Thyroid gland (tissue), 4 donors: ENCODE measurements at regions not wholly inside any gene's neighbourhood (a gene's known extent, or its start where the extent isn't known, plus 50 kb on each side); places are given as distances from the start of the nearest gene placed in this dataset.

Experiments
- DNase-seq, 2 donors: peaks; one replicate each; pipeline ENCODE4 v3.0.0-alpha.2; 2019
- H3K27ac ChIP-seq, 3 donors: fragments of 200-600 bp; sonication (generic); 1 replicate in 2 of 3; 2 replicates in 1 of 3; pipeline ENCODE4 v1.5.1; 2016 to 2019; ENCODE audit warnings: mild to moderate bottlenecking in 1 of 3, moderate library complexity in 1 of 3
- H3K27me3 ChIP-seq: fragments of 200-600 bp; sonication (generic); one replicate; pipeline ENCODE4 v1.5.1; 2019
- H3K36me3 ChIP-seq, 2 donors: fragments of 200-600 bp; sonication (generic); one replicate each; pipeline ENCODE4 v1.5.1; 2016 to 2019
- H3K4me1 ChIP-seq, 2 donors: fragments of 200-600 bp; sonication (generic); one replicate each; pipeline ENCODE4 v1.5.1; 2017 to 2019
- H3K4me3 ChIP-seq, 3 donors: fragments of 200-600 bp; sonication (generic); replicated peaks in 1 of 3; 1 replicate in 2 of 3; 2 replicates in 1 of 3; pipeline ENCODE4 v1.5.1; 2016; ENCODE audit warnings: mild to moderate bottlenecking in 1 of 3
- H3K9me3 ChIP-seq: fragments of 200-600 bp; sonication (generic); one replicate; pipeline ENCODE4 v1.5.1; 2017
- CTCF ChIP-seq, 6 experiments: fragments of 200-600 bp in 3 of 6; fragments of 450-650 bp in 3 of 6; sonication (generic) in 3 of 6; IDR thresholded peaks; one replicate each; pipeline ENCODE4 v1.5.1; 2016 to 2019; ENCODE audit warnings: antibody characterized with exemption in 6 of 6, mild to moderate bottlenecking in 2 of 6, inconsistent platforms in 1 of 6, moderate library complexity in 1 of 6
- POLR2A ChIP-seq, 2 donors: fragments of 450-650 bp; IDR thresholded peaks; one replicate each; pipeline ENCODE4 v1.6.1; 2017; ENCODE audit warnings: antibody characterized with exemption in 2 of 2, mild to moderate bottlenecking in 2 of 2, moderate library complexity in 1 of 2
- WGBS, 2 donors: methylation state at CpG; one replicate each; pipeline ENCODE4 v1.1.5; 2017; 5-methylcytosine and 5-hydroxymethylcytosine counted together
- intact Hi-C: fragments of 100-400 bp; cut with DNase I; formaldehyde crosslinking; loops from one replicate; pipeline ENCODE4 v1.15.1; 2023

DNA sequence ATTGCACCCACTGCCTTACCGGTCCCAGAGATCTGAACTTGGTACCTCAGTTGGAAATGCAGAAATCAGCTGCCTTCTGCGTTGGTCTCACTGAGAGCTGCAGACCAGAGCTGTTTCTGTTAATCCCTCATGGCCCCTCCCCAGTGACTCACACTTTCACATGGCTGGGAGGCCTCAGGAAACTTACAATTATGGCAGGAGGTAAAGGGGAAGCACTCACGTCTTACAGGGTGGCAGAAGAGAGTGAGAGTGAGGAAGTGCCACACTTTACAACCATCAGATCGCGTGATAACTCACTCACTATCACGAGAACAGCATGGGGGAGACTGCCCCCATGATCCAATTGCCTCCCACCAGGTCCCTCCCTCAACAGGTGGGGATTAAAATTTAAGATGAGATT lies 648.5 kb downstream of the MTRR start:
- TF ChIP-seq POLR2A (IDR thresholded peaks at IDR 0.05) = no peak
- no peak for TF ChIP-seq CTCF (IDR thresholded peaks at IDR 0.05)
- Histone ChIP-seq H3K9me3 (no peaks in the 10 kb centered on the region), H3K4me1 (no peaks in the 10 kb centered on the region), H3K36me3 (no peaks in the 10 kb centered on the region), H3K4me3 (no peak overlapping the region), H3K27me3 (no peaks in the 10 kb centered on the region), H3K27ac (no peak overlapping the region)
- intact Hi-C loops = no loop called here
- no peak for DNase-seq
- WGBS, 2 donors = 60 to 73% methylated on average over 6 of the region's 6 CpGs

- TF ChIP-seq CTCF (IDR thresholded peaks at IDR 0.05) = no peak
- no peak for TF ChIP-seq POLR2A (IDR thresholded peaks at IDR 0.05)
- WGBS, 2 donors = 74 to 78% methylated on average over 3 of the region's 3 CpGs
- Histone ChIP-seq H3K4me1 (no peaks in the 10 kb centered on the region), H3K9me3 (no peaks in the 10 kb centered on the region), H3K27ac (no peak overlapping the region), H3K4me3 (no peak overlapping the region), H3K36me3 (no peaks in the 10 kb centered on the region), H3K27me3 (no peaks in the 10 kb centered on the region)
- intact Hi-C loops = no loop called here
- DNase-seq = no peak
Observed at GRCh38 chr5:8520917-8521316, 652.0 kb downstream of the MTRR start.

GRCh38 chr5:8521991-8522390 lies 653.0 kb downstream of the MTRR start:
- Histone ChIP-seq H3K9me3 (no peaks in the 10 kb centered on the region), H3K27me3 (no peaks in the 10 kb centered on the region), H3K27ac (no peak overlapping the region), H3K4me1 (no peaks in the 10 kb centered on the region), H3K4me3 (no peak overlapping the region), H3K36me3 (no peaks in the 10 kb centered on the region)
- TF ChIP-seq POLR2A (IDR thresholded peaks at IDR 0.05) = no peak
- no peak for TF ChIP-seq CTCF (IDR thresholded peaks at IDR 0.05)
- intact Hi-C loops = no loop called here
- 77 to 79% methylated on average over 8 of the region's 8 CpGs for WGBS, 2 donors
- no peak for DNase-seq

DNA sequence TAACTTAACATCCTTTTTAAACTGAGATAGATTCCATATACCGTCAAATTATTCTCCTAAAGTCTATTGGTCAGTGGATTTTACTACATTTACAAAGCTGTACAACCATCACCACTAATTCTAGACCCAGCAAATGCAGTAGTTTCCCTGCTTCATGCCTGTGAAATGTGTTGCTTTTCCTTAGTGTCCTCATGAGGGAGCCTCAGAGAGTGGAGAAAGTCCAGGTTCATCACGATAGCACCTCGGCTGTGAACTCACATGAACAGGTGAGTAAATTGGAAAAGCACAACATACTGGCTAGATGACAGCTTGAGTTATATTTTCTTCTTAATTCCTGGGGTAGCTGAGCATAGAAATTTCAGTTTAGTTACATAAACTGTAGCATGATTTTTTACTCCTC lies 653.7 kb downstream of the MTRR start:
- 44 to 54% methylated on average over 3 of the region's 3 CpGs for WGBS, 2 donors
- intact Hi-C loops = no loop called here
- no peak overlapping the region for H3K4me3 ChIP-seq
- TF ChIP-seq CTCF (IDR thresholded peaks at IDR 0.05) = no peak
- TF ChIP-seq POLR2A (IDR thresholded peaks at IDR 0.05) = no peak
- H3K4me1 ChIP-seq = no peaks in the 10 kb centered on the region
- no peaks in the 10 kb centered on the region for H3K36me3 ChIP-seq
- no peak for DNase-seq
- no peaks in the 10 kb centered on the region for H3K27me3 ChIP-seq
- no peaks in the 10 kb centered on the region for H3K9me3 ChIP-seq
- no peak overlapping the region for H3K27ac ChIP-seq

DNA sequence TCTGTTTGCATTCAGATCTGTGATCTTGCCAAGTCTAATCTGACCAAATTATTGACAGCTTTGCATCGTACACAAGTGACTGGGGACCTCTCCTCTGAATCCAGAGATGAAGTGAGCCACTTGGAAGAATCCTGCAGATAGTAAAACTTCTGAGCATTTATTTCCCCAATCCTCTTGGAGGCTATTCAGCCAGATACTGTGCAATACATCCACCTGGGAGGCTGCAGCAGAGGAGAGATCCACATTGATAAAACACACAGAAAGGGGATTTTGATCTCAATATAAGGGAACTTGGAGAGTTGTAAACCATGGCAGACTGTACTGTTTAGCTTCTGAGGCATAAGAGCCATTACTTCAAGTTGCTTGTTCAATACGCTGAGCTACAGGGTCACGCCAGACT lies 654.6 kb downstream of the MTRR start:
- Histone ChIP-seq H3K27ac (no peak overlapping the region), H3K9me3 (no peaks in the 10 kb centered on the region), H3K36me3 (no peaks in the 10 kb centered on the region), H3K4me3 (no peak overlapping the region), H3K27me3 (no peaks in the 10 kb centered on the region), H3K4me1 (no peaks in the 10 kb centered on the region)
- intact Hi-C loops = no loop called here
- WGBS, 2 donors = 66 to 80% methylated on average over 3 of the region's 3 CpGs
- DNase-seq = no peak
- TF ChIP-seq POLR2A (IDR thresholded peaks at IDR 0.05) = no peak

DNA sequence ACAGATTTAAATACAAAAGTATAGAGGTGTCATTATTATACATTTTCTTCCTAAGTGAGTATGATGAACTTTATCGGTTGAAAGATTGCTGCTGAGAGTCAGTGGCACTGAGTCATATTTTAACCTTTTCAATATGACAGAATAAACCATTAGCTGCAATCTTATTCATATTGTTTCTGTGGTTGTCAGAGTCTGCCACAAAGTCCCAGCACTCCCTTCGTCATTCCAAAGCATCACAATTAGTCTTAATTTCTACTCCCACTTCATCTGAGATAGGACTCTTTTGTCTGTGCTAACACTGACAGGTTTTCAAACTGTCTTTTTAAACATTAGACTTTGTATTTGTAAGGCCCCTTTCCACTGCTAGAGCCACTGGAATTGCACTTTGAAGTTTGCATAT lies 656.9 kb downstream of the MTRR start:
- Histone ChIP-seq H3K36me3 (no peaks in the 10 kb centered on the region), H3K27ac (no peak overlapping the region), H3K9me3 (no peaks in the 10 kb centered on the region), H3K27me3 (no peaks in the 10 kb centered on the region), H3K4me1 (no peaks in the 10 kb centered on the region), H3K4me3 (no peak overlapping the region)
- intact Hi-C loops = no loop called here
- WGBS, 2 donors = 82 to 83% methylated on average over 2 of the region's 2 CpGs
- DNase-seq = no peak
- TF ChIP-seq CTCF (IDR thresholded peaks at IDR 0.05) (no peak), POLR2A (IDR thresholded peaks at IDR 0.05) (no peak)
